ENCODE measurements at regions not wholly inside any gene's neighbourhood (a gene's known extent, or its start where the extent isn't known, plus 50 kb on each side); places are given as distances from the start of the nearest gene placed in this dataset.

DNA sequence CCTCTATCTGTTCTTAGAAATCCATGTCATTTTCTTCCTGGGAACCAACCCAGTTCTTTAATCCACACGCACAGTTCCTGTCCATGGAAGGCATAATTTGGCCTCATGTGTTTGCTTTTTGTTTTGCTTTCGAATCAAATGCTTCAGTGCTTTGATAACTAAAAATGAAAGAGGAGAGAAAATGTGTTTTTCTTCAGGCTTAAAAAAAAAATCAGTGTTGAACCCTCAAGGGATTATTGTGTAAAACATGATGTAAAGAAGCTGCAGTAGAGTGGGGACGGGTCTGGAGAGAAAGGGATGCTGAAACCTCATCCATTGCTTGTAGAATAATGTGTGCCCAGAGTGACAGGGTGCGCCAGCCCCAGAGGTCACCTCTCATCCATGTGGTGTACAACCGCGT lies 197.5 kb upstream of the JARID2 start:
- TF ChIP-seq, protein P1, sequence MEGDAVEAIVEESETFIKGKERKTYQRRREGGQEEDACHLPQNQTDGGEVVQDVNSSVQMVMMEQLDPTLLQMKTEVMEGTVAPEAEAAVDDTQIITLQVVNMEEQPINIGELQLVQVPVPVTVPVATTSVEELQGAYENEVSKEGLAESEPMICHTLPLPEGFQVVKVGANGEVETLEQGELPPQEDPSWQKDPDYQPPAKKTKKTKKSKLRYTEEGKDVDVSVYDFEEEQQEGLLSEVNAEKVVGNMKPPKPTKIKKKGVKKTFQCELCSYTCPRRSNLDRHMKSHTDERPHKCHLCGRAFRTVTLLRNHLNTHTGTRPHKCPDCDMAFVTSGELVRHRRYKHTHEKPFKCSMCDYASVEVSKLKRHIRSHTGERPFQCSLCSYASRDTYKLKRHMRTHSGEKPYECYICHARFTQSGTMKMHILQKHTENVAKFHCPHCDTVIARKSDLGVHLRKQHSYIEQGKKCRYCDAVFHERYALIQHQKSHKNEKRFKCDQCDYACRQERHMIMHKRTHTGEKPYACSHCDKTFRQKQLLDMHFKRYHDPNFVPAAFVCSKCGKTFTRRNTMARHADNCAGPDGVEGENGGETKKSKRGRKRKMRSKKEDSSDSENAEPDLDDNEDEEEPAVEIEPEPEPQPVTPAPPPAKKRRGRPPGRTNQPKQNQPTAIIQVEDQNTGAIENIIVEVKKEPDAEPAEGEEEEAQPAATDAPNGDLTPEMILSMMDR (IDR thresholded peaks at IDR 0.05), result no peak
- no peak for TF ChIP-seq POLR2A (IDR thresholded peaks at IDR 0.05)

Measured in body of pancreas (tissue), 4 donors.